ENCODE measurements at regions not wholly inside any gene's neighbourhood (a gene's known extent, or its start where the extent isn't known, plus 50 kb on each side); places are given as distances from the start of the nearest gene placed in this dataset.
A peak's percentile ranks its signal among the peaks of the same experiment; 100 is the strongest.

- no peak for DNase-seq (ENCODE audit: low spot score)
- Histone ChIP-seq H3K9ac (ENCODE audit: low read depth in 1 of 2, low read length in 2 of 2) (no peak overlapping the region), H3K4me1 (ENCODE audit: control insufficient read depth in 4 of 4, insufficient read depth in 4 of 4, low read length in 3 of 4) (peaks cover 0 to under 1% (median 0%) of the 10 kb centered on the region in 4 donors), H3K36me3 (ENCODE audit: control insufficient read depth in 4 of 4, insufficient read depth in 3 of 4, low read depth in 1 of 4, low read length in 3 of 4) (no peaks in the 10 kb centered on the region), H3K9me3 (ENCODE audit: control insufficient read depth in 4 of 4, low read length in 3 of 4) (no peaks in the 10 kb centered on the region), H3K27ac (ENCODE audit: low read depth in 1 of 2, low read length in 2 of 2) (no peak overlapping the region), H3K4me3 (ENCODE audit: low read depth in 1 of 3, low read length in 3 of 3) (no peak overlapping the region), H3K27me3 (ENCODE audit: control insufficient read depth in 4 of 4, insufficient read depth in 4 of 4, low read length in 3 of 4) (no peaks in the 10 kb centered on the region)
- TF ChIP-seq FOXA1 (IDR thresholded peaks at IDR 0.05) = no peak
- TF ChIP-seq GABPA (IDR thresholded peaks at IDR 0.05 in 1 of 2, conservative IDR thresholded peaks at IDR 0.05 in 1 of 2) = no peak
- TF ChIP-seq, protein P1, sequence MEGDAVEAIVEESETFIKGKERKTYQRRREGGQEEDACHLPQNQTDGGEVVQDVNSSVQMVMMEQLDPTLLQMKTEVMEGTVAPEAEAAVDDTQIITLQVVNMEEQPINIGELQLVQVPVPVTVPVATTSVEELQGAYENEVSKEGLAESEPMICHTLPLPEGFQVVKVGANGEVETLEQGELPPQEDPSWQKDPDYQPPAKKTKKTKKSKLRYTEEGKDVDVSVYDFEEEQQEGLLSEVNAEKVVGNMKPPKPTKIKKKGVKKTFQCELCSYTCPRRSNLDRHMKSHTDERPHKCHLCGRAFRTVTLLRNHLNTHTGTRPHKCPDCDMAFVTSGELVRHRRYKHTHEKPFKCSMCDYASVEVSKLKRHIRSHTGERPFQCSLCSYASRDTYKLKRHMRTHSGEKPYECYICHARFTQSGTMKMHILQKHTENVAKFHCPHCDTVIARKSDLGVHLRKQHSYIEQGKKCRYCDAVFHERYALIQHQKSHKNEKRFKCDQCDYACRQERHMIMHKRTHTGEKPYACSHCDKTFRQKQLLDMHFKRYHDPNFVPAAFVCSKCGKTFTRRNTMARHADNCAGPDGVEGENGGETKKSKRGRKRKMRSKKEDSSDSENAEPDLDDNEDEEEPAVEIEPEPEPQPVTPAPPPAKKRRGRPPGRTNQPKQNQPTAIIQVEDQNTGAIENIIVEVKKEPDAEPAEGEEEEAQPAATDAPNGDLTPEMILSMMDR (IDR thresholded peaks at IDR 0.05; ENCODE audit: low read depth, low read length, missing input control) = peak; percentile 7
- TF ChIP-seq RAD21 (IDR thresholded peaks at IDR 0.05) = peak in 1 of 2 donors; percentile 47
- 89% methylated on average over 12 of the region's 12 CpGs for WGBS
Measured at GRCh38 chr18:57970356-57971095, 73.5 kb upstream of the NEDD4L start.

GRCh38 chr18:57969824-57970223 is 74.2 kb upstream of the NEDD4L start:
- Histone ChIP-seq H3K9me3 (ENCODE audit: control insufficient read depth in 4 of 4, low read length in 3 of 4) (no peaks in the 10 kb centered on the region), H3K4me3 (ENCODE audit: low read depth in 1 of 3, low read length in 3 of 3) (no peak overlapping the region), H3K36me3 (ENCODE audit: control insufficient read depth in 4 of 4, insufficient read depth in 3 of 4, low read depth in 1 of 4, low read length in 3 of 4) (no peaks in the 10 kb centered on the region), H3K9ac (ENCODE audit: low read depth in 1 of 2, low read length in 2 of 2) (no peak overlapping the region), H3K27me3 (ENCODE audit: control insufficient read depth in 4 of 4, insufficient read depth in 4 of 4, low read length in 3 of 4) (no peaks in the 10 kb centered on the region), H3K27ac (ENCODE audit: low read depth in 1 of 2, low read length in 2 of 2) (no peak overlapping the region), H3K4me1 (ENCODE audit: control insufficient read depth in 4 of 4, insufficient read depth in 4 of 4, low read length in 3 of 4) (no peaks in the 10 kb centered on the region)
- TF ChIP-seq EGR1 (IDR thresholded peaks at IDR 0.05; ENCODE audit: low read depth in 2 of 2) (no peak), REST (IDR thresholded peaks at IDR 0.05) (no peak), SP1 (IDR thresholded peaks at IDR 0.05) (no peak), ATF3 (IDR thresholded peaks at IDR 0.05) (no peak)
- TF ChIP-seq, protein P2, sequence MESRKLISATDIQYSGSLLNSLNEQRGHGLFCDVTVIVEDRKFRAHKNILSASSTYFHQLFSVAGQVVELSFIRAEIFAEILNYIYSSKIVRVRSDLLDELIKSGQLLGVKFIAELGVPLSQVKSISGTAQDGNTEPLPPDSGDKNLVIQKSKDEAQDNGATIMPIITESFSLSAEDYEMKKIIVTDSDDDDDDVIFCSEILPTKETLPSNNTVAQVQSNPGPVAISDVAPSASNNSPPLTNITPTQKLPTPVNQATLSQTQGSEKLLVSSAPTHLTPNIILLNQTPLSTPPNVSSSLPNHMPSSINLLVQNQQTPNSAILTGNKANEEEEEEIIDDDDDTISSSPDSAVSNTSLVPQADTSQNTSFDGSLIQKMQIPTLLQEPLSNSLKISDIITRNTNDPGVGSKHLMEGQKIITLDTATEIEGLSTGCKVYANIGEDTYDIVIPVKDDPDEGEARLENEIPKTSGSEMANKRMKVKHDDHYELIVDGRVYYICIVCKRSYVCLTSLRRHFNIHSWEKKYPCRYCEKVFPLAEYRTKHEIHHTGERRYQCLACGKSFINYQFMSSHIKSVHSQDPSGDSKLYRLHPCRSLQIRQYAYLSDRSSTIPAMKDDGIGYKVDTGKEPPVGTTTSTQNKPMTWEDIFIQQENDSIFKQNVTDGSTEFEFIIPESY (IDR thresholded peaks at IDR 0.05) = no peak
- no peak for DNase-seq (ENCODE audit: low spot score)
- 79% methylated on average over 2 of the region's 2 CpGs for WGBS

All from liver (tissue), 8 donors.